ENCODE measurements at regions not wholly inside any gene's neighbourhood (a gene's known extent, or its start where the extent isn't known, plus 50 kb on each side); places are given as distances from the start of the nearest gene placed in this dataset.

- TF ChIP-seq GATA3 (IDR thresholded peaks at IDR 0.05; ENCODE audit: low read depth, low read length) (no peak), GATA2 (IDR thresholded peaks at IDR 0.05; ENCODE audit: low read depth, low read length) (no peak)
Observed at GRCh38 chr2:239756790-239757760, 268.1 kb downstream of the NDUFA10 start.

Measured in SH-SY5Y (cell line).